Heart left ventricle (tissue), 13 donors: ENCODE measurements at regions not wholly inside any gene's neighbourhood (a gene's known extent, or its start where the extent isn't known, plus 50 kb on each side); places are given as distances from the start of the nearest gene placed in this dataset.

Experiments
- POLR2A ChIP-seq, 2 donors: fragments of 450-650 bp; IDR thresholded peaks; one replicate each; pipeline ENCODE4 v1.6.1; 2017; ENCODE audit warnings: antibody characterized with exemption in 2 of 2, mild to moderate bottlenecking in 2 of 2, moderate library complexity in 2 of 2
- TF ChIP-seq, protein P1 (sequence below), 12 donors: fragments of 200-600 bp; sonication (generic) in 4 of 12; IDR thresholded peaks; one replicate each; pipeline versions ENCODE4 v1.5.0 to v1.8.0; 2018 to 2022; ENCODE audit warnings: antibody characterized with exemption in 12 of 12, mild to moderate bottlenecking in 5 of 12
- donor health status: ischemic (EF 13 %, LVEDD 7.1; RV severe dilation, severe dysfunction).
- donor health status: DM: no; HTN: yes; CAD: no.
- donor health status: DM: no; HTN: no; CAD: no.
- donor health status: ischemic (EF 25% LVEDD 6.9; RV normal size, moderate dysfunction).
- donor health status: ischemic (EF 25% LVEDD 5.7; RV mildly dilated, moderate dysfunction).
- donor health status: ischemic (EF 35%, LVEDD 5.7; RV mildly dilated, moderate dysfunction).
- donor health status: nonischemic (EF 11% LVEDD 7.7; RV severe dilation, severe dysfunction).
- donor health status: DM: yes; HTN: yes; CAD: no.
- donor health status: PGD.
- donor health status: ischemic (EF 29% LVEDD 5.4; RV normal size, mild dysfunction).
- donor health status: nonischemic (EF 23%, LVEDD 6.1; RV moderate dilation, normal function).

DNA sequence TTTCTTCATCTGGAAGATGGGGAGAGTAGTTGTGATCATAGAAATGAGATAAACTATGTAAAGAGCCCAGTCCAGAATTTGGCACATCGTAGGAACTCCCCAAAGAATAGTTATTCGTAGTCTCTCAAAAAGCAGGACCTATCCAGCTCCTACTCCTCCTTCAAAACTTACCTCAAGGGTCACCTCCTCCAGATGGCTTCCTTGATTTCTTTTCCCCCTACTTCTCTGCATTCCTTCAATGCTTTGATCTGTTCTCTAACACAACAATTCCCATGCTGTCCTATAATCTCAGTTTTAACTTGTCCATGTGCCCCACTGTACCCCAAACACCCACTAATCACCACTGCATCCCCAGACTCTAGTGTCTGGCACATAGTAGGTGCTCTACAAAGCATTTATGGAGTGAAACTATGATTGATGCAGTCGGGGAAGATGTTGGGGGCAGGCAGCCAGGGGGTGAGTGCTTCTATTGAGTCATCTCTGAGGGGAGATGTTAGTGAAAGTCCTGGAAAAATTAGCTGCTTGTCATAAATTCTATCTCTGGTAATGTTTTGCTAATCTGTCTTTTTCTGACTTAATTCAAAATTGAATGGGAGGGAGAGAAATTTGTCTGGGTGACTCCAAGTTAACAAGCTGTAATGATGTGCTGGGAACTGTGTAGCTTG lies 181.3 kb upstream of the KCNG1 start:
- TF ChIP-seq POLR2A (IDR thresholded peaks at IDR 0.05) = no peak
- TF ChIP-seq, protein P1, sequence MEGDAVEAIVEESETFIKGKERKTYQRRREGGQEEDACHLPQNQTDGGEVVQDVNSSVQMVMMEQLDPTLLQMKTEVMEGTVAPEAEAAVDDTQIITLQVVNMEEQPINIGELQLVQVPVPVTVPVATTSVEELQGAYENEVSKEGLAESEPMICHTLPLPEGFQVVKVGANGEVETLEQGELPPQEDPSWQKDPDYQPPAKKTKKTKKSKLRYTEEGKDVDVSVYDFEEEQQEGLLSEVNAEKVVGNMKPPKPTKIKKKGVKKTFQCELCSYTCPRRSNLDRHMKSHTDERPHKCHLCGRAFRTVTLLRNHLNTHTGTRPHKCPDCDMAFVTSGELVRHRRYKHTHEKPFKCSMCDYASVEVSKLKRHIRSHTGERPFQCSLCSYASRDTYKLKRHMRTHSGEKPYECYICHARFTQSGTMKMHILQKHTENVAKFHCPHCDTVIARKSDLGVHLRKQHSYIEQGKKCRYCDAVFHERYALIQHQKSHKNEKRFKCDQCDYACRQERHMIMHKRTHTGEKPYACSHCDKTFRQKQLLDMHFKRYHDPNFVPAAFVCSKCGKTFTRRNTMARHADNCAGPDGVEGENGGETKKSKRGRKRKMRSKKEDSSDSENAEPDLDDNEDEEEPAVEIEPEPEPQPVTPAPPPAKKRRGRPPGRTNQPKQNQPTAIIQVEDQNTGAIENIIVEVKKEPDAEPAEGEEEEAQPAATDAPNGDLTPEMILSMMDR (IDR thresholded peaks at IDR 0.05) = no peak
